Omental fat pad (tissue), 3 donors: ENCODE measurements at regions not wholly inside any gene's neighbourhood (a gene's known extent, or its start where the extent isn't known, plus 50 kb on each side); places are given as distances from the start of the nearest gene placed in this dataset.

Experiments
- ATAC-seq: fragments of 150-250 bp; one replicate; pipeline ENCODE4 v1.9.1; 2016; ENCODE audit warnings: mild to moderate bottlenecking, moderate library complexity; ENCODE audit not compliant: low FRiP score
- DNase-seq: peaks from one replicate; pipeline ENCODE4 v3.0.0-alpha.2; 2019; ENCODE audit warnings: low spot score
- CTCF ChIP-seq, 3 donors: fragments of 450-650 bp; IDR thresholded peaks; one replicate each; pipeline ENCODE4 v1.5.1; 2016 to 2017; ENCODE audit warnings: antibody characterized with exemption in 3 of 3, mild to moderate bottlenecking in 3 of 3, moderate library complexity in 2 of 3

- no peak for TF ChIP-seq CTCF (IDR thresholded peaks at IDR 0.05)
- DNase-seq (no peak), ATAC-seq (no peak)
These were observed 647.1 kb downstream of the DACH1 start for GRCh38 chr13:71219698-71220415.

- no peak for DNase-seq
- TF ChIP-seq CTCF (IDR thresholded peaks at IDR 0.05), result no peak
- no peak for ATAC-seq
These were observed 648.0 kb downstream of the DACH1 start for GRCh38 chr13:71218960-71219359.

GRCh38 chr13:71217827-71218226, 649.2 kb downstream of the DACH1 start:
- TF ChIP-seq CTCF (IDR thresholded peaks at IDR 0.05), result no peak
- ATAC-seq, result no peak
- no peak for DNase-seq

GRCh38 chr13:71214821-71215220, 652.2 kb downstream of the DACH1 start:
- ATAC-seq (no peak), DNase-seq (no peak)
- no peak for TF ChIP-seq CTCF (IDR thresholded peaks at IDR 0.05)

- TF ChIP-seq CTCF (IDR thresholded peaks at IDR 0.05), result no peak
- DNase-seq, result no peak
- ATAC-seq, result no peak
These were observed 652.6 kb downstream of the DACH1 start for GRCh38 chr13:71214357-71214756.

GRCh38 chr13:71213252-71213821, 653.7 kb downstream of the DACH1 start:
- no peak for DNase-seq
- ATAC-seq, result no peak
- TF ChIP-seq CTCF (IDR thresholded peaks at IDR 0.05), result no peak

- DNase-seq (no peak), ATAC-seq (no peak)
- no peak for TF ChIP-seq CTCF (IDR thresholded peaks at IDR 0.05)
These were observed 656.1 kb downstream of the DACH1 start for GRCh38 chr13:71210861-71211260.
